Breast epithelium (tissue), 3 donors: ENCODE measurements at regions not wholly inside any gene's neighbourhood (a gene's known extent, or its start where the extent isn't known, plus 50 kb on each side); places are given as distances from the start of the nearest gene placed in this dataset.

Experiments
- CTCF ChIP-seq, 3 donors: fragments of 450-650 bp; IDR thresholded peaks; one replicate each; pipeline ENCODE4 v1.5.1; 2016 to 2017; ENCODE audit warnings: antibody characterized with exemption in 3 of 3, mild to moderate bottlenecking in 3 of 3, moderate library complexity in 3 of 3
- POLR2A ChIP-seq: fragments of 450-650 bp; IDR thresholded peaks from one replicate; pipeline ENCODE4 v1.6.1; 2016; ENCODE audit warnings: antibody characterized with exemption, mild to moderate bottlenecking, moderate library complexity

- TF ChIP-seq CTCF (IDR thresholded peaks at IDR 0.05): no peak
- no peak for TF ChIP-seq POLR2A
These were observed 487.5 kb upstream of the GRIN3A start for GRCh38 chr9:102225841-102226441.
